Body of pancreas (tissue), 4 donors: ENCODE measurements at regions not wholly inside any gene's neighbourhood (a gene's known extent, or its start where the extent isn't known, plus 50 kb on each side); places are given as distances from the start of the nearest gene placed in this dataset.

Experiments
- POLR2A ChIP-seq, 3 donors: fragments of 450-650 bp; IDR thresholded peaks; one replicate each; pipeline ENCODE4 v1.6.1; 2016; ENCODE audit warnings: antibody characterized with exemption in 3 of 3, mild to moderate bottlenecking in 2 of 3
- TF ChIP-seq, protein P1 (sequence below), 7 experiments: fragments of 450-650 bp in 4 of 7; fragments of 200-600 bp in 3 of 7; sonication (generic) in 3 of 7; IDR thresholded peaks; one replicate each; pipeline ENCODE4 v1.5.1; 2016 to 2019; ENCODE audit warnings: antibody characterized with exemption in 7 of 7

DNA sequence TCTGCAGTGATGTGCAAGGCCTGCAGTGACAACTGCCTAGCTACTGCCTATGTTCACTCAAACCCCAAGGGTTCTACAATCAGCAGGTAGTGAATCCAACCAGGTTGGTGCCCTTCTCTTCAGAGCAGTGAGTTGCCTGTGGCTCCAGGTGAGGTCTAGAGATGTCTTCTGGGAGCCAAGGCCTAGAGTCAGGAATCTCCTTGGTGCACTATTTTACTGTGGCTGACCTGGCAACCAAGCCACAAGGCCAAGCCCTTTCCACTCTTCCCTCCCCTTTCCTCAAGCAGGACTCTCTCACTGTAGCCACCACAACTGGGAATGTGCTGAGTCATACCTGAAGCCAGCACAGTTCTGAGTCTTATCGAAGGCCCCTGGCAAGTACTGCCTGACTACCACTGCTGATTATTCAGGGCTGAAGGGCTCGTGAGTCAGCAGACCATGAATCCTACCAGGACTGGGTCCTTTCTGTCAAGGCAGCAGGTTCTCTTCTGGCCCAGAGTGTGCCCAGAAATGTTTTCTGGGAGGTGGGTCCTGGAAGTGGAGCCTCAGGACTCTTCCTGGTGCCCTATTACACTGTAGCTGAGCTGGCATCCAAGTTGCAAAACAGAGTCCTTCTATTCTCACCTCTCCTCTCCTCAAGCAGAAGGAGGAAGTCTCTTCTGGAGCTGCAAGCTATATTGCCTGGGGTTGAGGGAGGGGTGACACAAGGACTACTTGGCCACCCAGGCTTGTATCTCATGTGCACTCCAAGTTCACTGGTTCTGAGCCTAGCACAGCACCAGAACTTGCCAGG lies 111.6 kb downstream of the BTC start:
- TF ChIP-seq, protein P1, sequence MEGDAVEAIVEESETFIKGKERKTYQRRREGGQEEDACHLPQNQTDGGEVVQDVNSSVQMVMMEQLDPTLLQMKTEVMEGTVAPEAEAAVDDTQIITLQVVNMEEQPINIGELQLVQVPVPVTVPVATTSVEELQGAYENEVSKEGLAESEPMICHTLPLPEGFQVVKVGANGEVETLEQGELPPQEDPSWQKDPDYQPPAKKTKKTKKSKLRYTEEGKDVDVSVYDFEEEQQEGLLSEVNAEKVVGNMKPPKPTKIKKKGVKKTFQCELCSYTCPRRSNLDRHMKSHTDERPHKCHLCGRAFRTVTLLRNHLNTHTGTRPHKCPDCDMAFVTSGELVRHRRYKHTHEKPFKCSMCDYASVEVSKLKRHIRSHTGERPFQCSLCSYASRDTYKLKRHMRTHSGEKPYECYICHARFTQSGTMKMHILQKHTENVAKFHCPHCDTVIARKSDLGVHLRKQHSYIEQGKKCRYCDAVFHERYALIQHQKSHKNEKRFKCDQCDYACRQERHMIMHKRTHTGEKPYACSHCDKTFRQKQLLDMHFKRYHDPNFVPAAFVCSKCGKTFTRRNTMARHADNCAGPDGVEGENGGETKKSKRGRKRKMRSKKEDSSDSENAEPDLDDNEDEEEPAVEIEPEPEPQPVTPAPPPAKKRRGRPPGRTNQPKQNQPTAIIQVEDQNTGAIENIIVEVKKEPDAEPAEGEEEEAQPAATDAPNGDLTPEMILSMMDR (IDR thresholded peaks at IDR 0.05) = no peak
- no peak for TF ChIP-seq POLR2A (IDR thresholded peaks at IDR 0.05)
